Caco-2 (cell line): ENCODE measurements at regions not wholly inside any gene's neighbourhood (a gene's known extent, or its start where the extent isn't known, plus 50 kb on each side); places are given as distances from the start of the nearest gene placed in this dataset.

Source experiments
- BruUV-seq: library from RNA; stranded (reverse); fragments of 400-500 nt; replicated peaks from 2 replicates; lab custom pipeline; 2021; lab: Mats Ljungman, UMichigan
- CTCF ChIA-PET: fragments of 300-600 bp; sonication (Branson Sonifier 250); formaldehyde crosslinking; loops from one replicate; lab custom pipeline; 2022; ENCODE audit warnings: antibody characterized with exemption; lab: Charles Lee
- POLR2A ChIA-PET: fragments of 300-600 bp; sonication (Branson Sonifier 250); formaldehyde crosslinking; loops from one replicate; lab custom pipeline; 2022; ENCODE audit warnings: antibody characterized with exemption; lab: Charles Lee
- DNase-seq, 2 experiments: peaks; one replicate each; pipeline versions ENCODE4 v3.0.0 to v3.0.0-alpha.2; 2020 to 2022
- H3K27me3 ChIP-seq: replicated peaks from 2 replicates; pipeline ENCODE4 v1.6.0; 2011; ENCODE audit warnings: low read length; ENCODE audit not compliant: control insufficient read depth, insufficient read depth
- H3K36me3 ChIP-seq: 2 replicates; pipeline ENCODE4 v1.5.1; 2011; ENCODE audit warnings: low read length; ENCODE audit not compliant: control insufficient read depth, insufficient read depth
- H3K4me1 ChIP-seq: fragments of 250-450 bp; sonication (Bioruptor Pico); 2 replicates; pipeline ENCODE4 v1.5.1; 2020; ENCODE audit warnings: mild to moderate bottlenecking
- H3K4me3 ChIP-seq: 2 replicates; pipeline ENCODE4 v1.5.1; 2011; ENCODE audit warnings: low read depth, mild to moderate bottlenecking, control low read depth, low read length
- H3K9me3 ChIP-seq: fragments of 250-450 bp; sonication (Bioruptor Pico); 2 replicates; pipeline ENCODE4 v1.5.1; 2020; ENCODE audit warnings: mild to moderate bottlenecking, moderate library complexity
- H3K27ac Mint-ChIP-seq: one replicate; pipeline ENCODE4 v1.8.0; 2022; ENCODE audit warnings: mixed read lengths; ENCODE audit not compliant: unreplicated experiment
- H3K27me3 Mint-ChIP-seq: one replicate; pipeline ENCODE4 v1.8.0; 2022; ENCODE audit warnings: mixed read lengths; ENCODE audit not compliant: insufficient read depth, unreplicated experiment
- H3K36me3 Mint-ChIP-seq: one replicate; pipeline ENCODE4 v1.8.0; 2022; ENCODE audit warnings: mild to moderate bottlenecking, mixed read lengths; ENCODE audit not compliant: insufficient read depth, unreplicated experiment
- H3K4me1 Mint-ChIP-seq: one replicate; pipeline ENCODE4 v1.8.0; 2022; ENCODE audit warnings: low read depth, mixed read lengths; ENCODE audit not compliant: unreplicated experiment
- H3K4me3 Mint-ChIP-seq: one replicate; pipeline ENCODE4 v1.8.0; 2022; ENCODE audit warnings: mild to moderate bottlenecking, moderate library complexity, mixed read lengths; ENCODE audit not compliant: unreplicated experiment
- H3K9me3 Mint-ChIP-seq: one replicate; pipeline ENCODE4 v1.8.0; 2022; ENCODE audit warnings: mixed read lengths; ENCODE audit not compliant: unreplicated experiment
- intact Hi-C: fragments of 100-400 bp; cut with micrococcal nuclease; formaldehyde crosslinking; loops from one replicate; pipeline ENCODE4 v1.10.0; 2022; ENCODE audit not compliant: unreplicated experiment
- TF ChIP-seq, protein P1 (sequence below), 2 experiments: fragments of 200-600 bp in 1 of 2; IDR thresholded peaks; 1 replicate in 1 of 2; 2 replicates in 1 of 2; pipeline versions ENCODE4 v1.5.1 to v1.8.0; 2011 to 2022; ENCODE audit warnings: antibody characterized with exemption in 1 of 2, control low read depth in 1 of 2, inconsistent platforms in 1 of 2, low read depth in 1 of 2, low read length in 1 of 2, mild to moderate bottlenecking in 1 of 2, moderate library complexity in 1 of 2; ENCODE audit not compliant: insufficient read depth in 1 of 2, severe bottlenecking in 1 of 2, unreplicated experiment in 1 of 2

DNA sequence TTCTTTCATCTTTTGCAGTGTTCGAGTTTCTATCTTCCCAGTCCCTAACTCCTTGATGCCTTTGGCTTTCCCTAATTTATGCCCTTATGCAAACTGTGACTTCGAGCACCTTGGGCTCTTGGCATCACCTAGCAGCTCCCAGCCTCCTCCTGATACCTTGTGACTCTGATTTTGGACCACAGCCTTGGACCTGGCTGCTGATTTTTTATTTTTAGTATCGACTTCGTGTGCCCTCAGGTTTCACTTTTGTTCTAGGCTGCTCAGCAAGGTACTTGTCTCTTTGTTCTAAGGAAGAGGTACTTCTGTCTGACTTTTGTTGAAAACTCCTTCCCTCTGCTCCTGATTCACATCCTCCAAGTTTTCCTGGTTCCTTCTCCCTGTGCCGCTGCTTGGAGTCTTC lies 69.6 kb upstream of the KCNK1 start:
- ChIA-PET CTCF (no interaction called here), POLR2A (no interaction called here)
- no peaks in the 10 kb centered on the region for H3K36me3 Mint-ChIP-seq
- H3K27me3 Mint-ChIP-seq = peaks cover 25% of the 10 kb centered on the region
- H3K4me3 Mint-ChIP-seq = no peak overlapping the region
- H3K27ac Mint-ChIP-seq = no peak overlapping the region
- TF ChIP-seq, protein P1, sequence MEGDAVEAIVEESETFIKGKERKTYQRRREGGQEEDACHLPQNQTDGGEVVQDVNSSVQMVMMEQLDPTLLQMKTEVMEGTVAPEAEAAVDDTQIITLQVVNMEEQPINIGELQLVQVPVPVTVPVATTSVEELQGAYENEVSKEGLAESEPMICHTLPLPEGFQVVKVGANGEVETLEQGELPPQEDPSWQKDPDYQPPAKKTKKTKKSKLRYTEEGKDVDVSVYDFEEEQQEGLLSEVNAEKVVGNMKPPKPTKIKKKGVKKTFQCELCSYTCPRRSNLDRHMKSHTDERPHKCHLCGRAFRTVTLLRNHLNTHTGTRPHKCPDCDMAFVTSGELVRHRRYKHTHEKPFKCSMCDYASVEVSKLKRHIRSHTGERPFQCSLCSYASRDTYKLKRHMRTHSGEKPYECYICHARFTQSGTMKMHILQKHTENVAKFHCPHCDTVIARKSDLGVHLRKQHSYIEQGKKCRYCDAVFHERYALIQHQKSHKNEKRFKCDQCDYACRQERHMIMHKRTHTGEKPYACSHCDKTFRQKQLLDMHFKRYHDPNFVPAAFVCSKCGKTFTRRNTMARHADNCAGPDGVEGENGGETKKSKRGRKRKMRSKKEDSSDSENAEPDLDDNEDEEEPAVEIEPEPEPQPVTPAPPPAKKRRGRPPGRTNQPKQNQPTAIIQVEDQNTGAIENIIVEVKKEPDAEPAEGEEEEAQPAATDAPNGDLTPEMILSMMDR (IDR thresholded peaks at IDR 0.05; ENCODE audit: insufficient read depth in 1 of 2, low read depth in 1 of 2, low read length in 1 of 2, severe bottlenecking in 1 of 2, unreplicated experiment in 1 of 2) = no peak
- H3K9me3 Mint-ChIP-seq = no peaks in the 10 kb centered on the region
- no peak for DNase-seq
- H3K27me3 ChIP-seq = no peaks in the 10 kb centered on the region; the same call in 1 of the 2 replicates
- H3K9me3 ChIP-seq = no peaks in the 10 kb centered on the region
- no peaks in the 10 kb centered on the region for H3K4me1 ChIP-seq
- no peak overlapping the region for H3K4me3 ChIP-seq
- no TSS peak for BruUV-seq
- intact Hi-C loops = no loop called here
- no peaks in the 10 kb centered on the region for H3K36me3 ChIP-seq
- no peaks in the 10 kb centered on the region for H3K4me1 Mint-ChIP-seq

- Histone ChIP-seq H3K4me3 (no peak overlapping the region), H3K9me3 (no peaks in the 10 kb centered on the region), H3K4me1 (no peaks in the 10 kb centered on the region), H3K36me3 (no peaks in the 10 kb centered on the region), H3K27me3 (no peaks in the 10 kb centered on the region; the same call in 1 of the 2 replicates)
- ChIA-PET CTCF (no interaction called here), POLR2A (no interaction called here)
- no TSS peak for BruUV-seq
- TF ChIP-seq, protein P1 (IDR thresholded peaks at IDR 0.05; ENCODE audit: insufficient read depth in 1 of 2, low read depth in 1 of 2, low read length in 1 of 2, severe bottlenecking in 1 of 2, unreplicated experiment in 1 of 2) = no peak
- intact Hi-C loops = no loop called here
- Mint-ChIP-seq H3K27ac (no peak overlapping the region), H3K4me1 (no peaks in the 10 kb centered on the region), H3K36me3 (no peaks in the 10 kb centered on the region), H3K9me3 (no peaks in the 10 kb centered on the region), H3K4me3 (no peak overlapping the region), H3K27me3 (peaks cover 15% of the 10 kb centered on the region)
- no peak for DNase-seq
Measured at GRCh38 chr1:233547726-233548125, 66.2 kb upstream of the KCNK1 start.

DNA sequence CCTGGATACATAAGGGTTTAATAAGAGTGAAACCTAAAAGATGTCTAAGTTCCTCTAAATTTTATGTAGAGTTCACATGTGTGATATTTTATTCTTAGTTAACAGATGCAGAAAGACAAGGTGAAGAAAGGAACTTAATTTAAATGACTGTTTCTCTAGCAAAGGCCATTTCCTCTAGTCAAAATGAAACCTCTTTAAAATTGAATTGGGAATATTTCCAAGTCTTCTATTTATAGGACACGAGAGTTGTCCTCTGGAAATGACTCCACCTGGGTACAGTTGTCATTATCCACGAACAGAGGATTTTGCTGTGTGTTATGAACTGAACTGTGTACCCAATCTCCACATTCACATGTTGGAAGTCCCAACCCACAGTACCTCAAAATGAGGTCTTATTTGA lies 64.5 kb upstream of the KCNK1 start:
- intact Hi-C loops = no loop called here
- Mint-ChIP-seq H3K27me3 (peaks cover 10% of the 10 kb centered on the region), H3K4me3 (no peak overlapping the region), H3K9me3 (no peaks in the 10 kb centered on the region), H3K36me3 (no peaks in the 10 kb centered on the region), H3K27ac (no peak overlapping the region), H3K4me1 (no peaks in the 10 kb centered on the region)
- Histone ChIP-seq H3K4me3 (no peak overlapping the region), H3K36me3 (no peaks in the 10 kb centered on the region), H3K27me3 (no peaks in the 10 kb centered on the region; the same call in 1 of the 2 replicates), H3K9me3 (no peaks in the 10 kb centered on the region), H3K4me1 (no peaks in the 10 kb centered on the region)
- no TSS peak for BruUV-seq
- CTCF ChIA-PET = no interaction called here
- no peak for DNase-seq
- TF ChIP-seq, protein P1 (IDR thresholded peaks at IDR 0.05; ENCODE audit: insufficient read depth in 1 of 2, low read depth in 1 of 2, low read length in 1 of 2, severe bottlenecking in 1 of 2, unreplicated experiment in 1 of 2) = no peak
- POLR2A ChIA-PET = no interaction called here
